BE2C (cell line): ENCODE measurements at regions not wholly inside any gene's neighbourhood (a gene's known extent, or its start where the extent isn't known, plus 50 kb on each side); places are given as distances from the start of the nearest gene placed in this dataset.

Experiments
- DNase-seq: peaks from one replicate; pipeline ENCODE4 v3.0.0-alpha.2; 2020
- H3K27me3 ChIP-seq: fragments of 250-450 bp; sonication (Bioruptor Pico); 2 replicates; pipeline ENCODE4 v1.5.1; 2020; ENCODE audit warnings: mild to moderate bottlenecking
- H3K36me3 ChIP-seq: fragments of 250-450 bp; sonication (Bioruptor Pico); 2 replicates; pipeline ENCODE4 v1.5.1; 2020; ENCODE audit warnings: mild to moderate bottlenecking
- H3K4me1 ChIP-seq: fragments of 250-450 bp; sonication (Bioruptor Pico); 2 replicates; pipeline ENCODE4 v1.5.1; 2020
- H3K4me3 ChIP-seq: 2 replicates; pipeline ENCODE4 v1.5.1; 2011; ENCODE audit warnings: low read depth, low read length
- H3K9me3 ChIP-seq: fragments of 250-450 bp; sonication (Bioruptor Pico); 2 replicates; pipeline ENCODE4 v1.5.1; 2020
- CTCF ChIP-seq: IDR thresholded peaks from 2 replicates; pipeline ENCODE4 v1.5.1; 2012; ENCODE audit warnings: mild to moderate bottlenecking, low read depth, low read length

DNA sequence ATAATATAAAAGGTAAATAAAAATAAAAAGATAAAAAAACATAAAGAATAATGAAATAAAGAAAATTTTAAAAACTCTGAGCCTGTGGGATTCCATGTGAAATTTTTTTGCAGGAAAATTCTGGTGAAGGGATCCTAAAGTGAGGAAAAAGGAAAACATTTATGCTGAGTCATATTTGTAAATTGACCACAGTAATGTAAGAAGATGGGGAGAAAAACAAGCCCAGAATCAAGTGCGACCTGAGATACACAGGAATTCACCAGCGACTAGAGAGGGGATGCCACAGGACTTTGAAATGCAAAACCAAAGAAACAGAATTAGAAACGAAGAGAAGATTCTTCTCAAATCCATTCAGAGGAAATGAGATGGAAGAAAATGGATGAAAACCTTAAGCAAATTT is 133.8 kb upstream of the PFKP start:
- no peak for TF ChIP-seq CTCF
- Histone ChIP-seq H3K4me1 (no peaks in the 10 kb centered on the region), H3K36me3 (no peaks in the 10 kb centered on the region), H3K9me3 (no peaks in the 10 kb centered on the region), H3K27me3 (peaks cover 7% of the 10 kb centered on the region; the same call in 1 of the 2 replicates), H3K4me3 (no peak overlapping the region)
- DNase-seq = no peak

- H3K9me3 ChIP-seq = no peaks in the 10 kb centered on the region
- no peak for DNase-seq
- H3K36me3 ChIP-seq = no peaks in the 10 kb centered on the region
- peaks cover 7% of the 10 kb centered on the region; the same call in 1 of the 2 replicates for H3K27me3 ChIP-seq
- H3K4me1 ChIP-seq = no peaks in the 10 kb centered on the region
- H3K4me3 ChIP-seq = no peak overlapping the region
- no peak for TF ChIP-seq CTCF
Measured at GRCh38 chr10:2933071-2933470, 134.3 kb upstream of the PFKP start.

DNA sequence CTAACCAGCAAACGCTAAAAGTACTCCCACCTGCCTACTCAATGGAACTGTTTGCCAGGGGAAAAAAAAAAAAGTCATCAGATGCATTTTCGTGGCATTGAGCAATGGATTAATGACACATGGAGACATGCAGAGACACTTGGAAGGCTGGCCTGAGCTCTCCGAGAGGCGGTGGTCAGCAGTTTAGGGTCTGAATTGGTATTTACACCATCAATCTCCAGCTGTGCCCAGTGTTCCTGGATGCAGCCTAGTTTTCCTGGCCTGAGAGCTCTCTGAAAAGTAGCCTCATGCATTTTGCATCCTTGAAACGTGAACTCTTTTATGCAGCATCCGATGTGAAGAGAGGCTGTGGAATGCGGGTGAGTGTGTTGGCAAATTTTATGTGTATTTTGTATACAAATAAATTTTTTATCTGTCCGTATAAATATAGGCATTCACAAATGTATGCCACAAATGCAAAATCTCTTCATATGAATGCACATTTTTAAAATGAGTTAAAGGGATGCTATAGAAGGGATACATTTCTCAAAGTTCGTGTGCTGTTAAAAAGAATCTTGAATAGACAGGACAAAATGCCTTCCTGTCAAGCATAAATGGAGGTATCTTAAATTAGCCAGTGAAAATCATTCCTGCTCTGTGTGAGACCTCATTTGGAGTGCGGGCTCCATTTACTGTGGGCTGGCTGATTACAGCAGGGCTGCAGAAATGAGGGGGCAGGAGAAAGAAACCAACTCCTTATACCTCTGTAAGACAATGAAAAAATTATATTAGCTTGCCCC is 137.7 kb upstream of the PFKP start:
- H3K4me3 ChIP-seq = no peak overlapping the region
- no peak for DNase-seq
- H3K9me3 ChIP-seq = no peaks in the 10 kb centered on the region
- 0 out of 2 replicates have a peak, but pooled peaks cover 3% of the 10 kb centered on the region for H3K27me3 ChIP-seq
- TF ChIP-seq CTCF = no peak
- H3K4me1 ChIP-seq = no peaks in the 10 kb centered on the region; the same call in 1 of the 2 replicates
- no peaks in the 10 kb centered on the region for H3K36me3 ChIP-seq

GRCh38 chr10:2927958-2928840 is 139.1 kb upstream of the PFKP start:
- no peaks in the 10 kb centered on the region for H3K36me3 ChIP-seq
- H3K27me3 ChIP-seq = no peaks in the 10 kb centered on the region
- DNase-seq = peak; percentile 56
- H3K4me1 ChIP-seq = no peaks in the 10 kb centered on the region; the same call in 1 of the 2 replicates
- no peak overlapping the region for H3K4me3 ChIP-seq
- peak; percentile 64 for TF ChIP-seq CTCF
- H3K9me3 ChIP-seq = no peaks in the 10 kb centered on the region

GRCh38 chr10:2926918-2927660 is 140.3 kb upstream of the PFKP start:
- H3K36me3 ChIP-seq = no peaks in the 10 kb centered on the region
- no peak overlapping the region for H3K4me3 ChIP-seq
- no peak for TF ChIP-seq CTCF
- H3K4me1 ChIP-seq = no peaks in the 10 kb centered on the region; the same call in 1 of the 2 replicates
- H3K9me3 ChIP-seq = no peaks in the 10 kb centered on the region
- no peaks in the 10 kb centered on the region for H3K27me3 ChIP-seq
- no peak for DNase-seq
